Skeletal muscle tissue (tissue), 3 donors: ENCODE measurements at regions not wholly inside any gene's neighbourhood (a gene's known extent, or its start where the extent isn't known, plus 50 kb on each side); places are given as distances from the start of the nearest gene placed in this dataset.

Source experiments
- H3K27ac ChIP-seq: one replicate; pipeline ENCODE4 v1.7.0; 2013; ENCODE audit warnings: mild to moderate bottlenecking, low read depth, low read length, inconsistent platforms
- H3K27me3 ChIP-seq, 3 donors: one replicate each; pipeline ENCODE4 v1.7.0; 2013; ENCODE audit warnings: low read length in 3 of 3; ENCODE audit not compliant: control insufficient read depth in 3 of 3, insufficient read depth in 3 of 3
- H3K36me3 ChIP-seq, 3 donors: one replicate each; pipeline ENCODE4 v1.7.0; 2013; ENCODE audit warnings: low read length in 3 of 3; ENCODE audit not compliant: control insufficient read depth in 3 of 3, insufficient read depth in 3 of 3
- H3K4me1 ChIP-seq, 3 donors: one replicate each; pipeline ENCODE4 v1.7.0; 2013; ENCODE audit warnings: low read length in 3 of 3, mild to moderate bottlenecking in 3 of 3; ENCODE audit not compliant: control insufficient read depth in 3 of 3, insufficient read depth in 3 of 3
- H3K4me3 ChIP-seq, 3 donors: one replicate each; pipeline ENCODE4 v1.7.0; 2013; ENCODE audit warnings: low read length in 3 of 3
- H3K9ac ChIP-seq, 3 donors: one replicate each; pipeline ENCODE4 v1.7.0; 2013; ENCODE audit warnings: low read length in 3 of 3, mild to moderate bottlenecking in 3 of 3, moderate library complexity in 2 of 3, low read depth in 1 of 3
- H3K9me3 ChIP-seq, 3 donors: one replicate each; pipeline ENCODE4 v1.7.0; 2013; ENCODE audit warnings: low read length in 3 of 3; ENCODE audit not compliant: control insufficient read depth in 3 of 3
- donor health status: Osteomylitis.

DNA sequence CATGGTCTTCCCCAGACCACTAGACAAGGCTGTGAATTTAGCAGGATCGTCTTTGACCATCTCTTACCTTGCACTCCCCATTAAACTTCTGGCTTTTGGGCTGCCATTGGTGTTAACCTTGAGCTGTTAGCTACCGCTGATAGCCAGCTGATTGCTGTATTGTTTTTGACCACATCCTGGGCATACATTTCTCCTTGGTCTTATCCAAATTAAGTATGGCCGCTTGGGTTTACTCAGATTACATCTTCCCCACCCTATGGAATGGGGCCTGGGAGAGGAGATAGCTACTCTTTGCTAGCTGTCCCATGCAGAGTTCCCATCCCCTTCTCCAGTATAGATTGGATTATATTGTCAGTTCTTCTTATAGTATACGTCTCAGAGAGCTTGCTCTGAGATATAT, 270.4 kb upstream of the ELAC2 start:
- Histone ChIP-seq H3K4me3 (no peak overlapping the region), H3K9ac (no peak overlapping the region), H3K9me3 (no peaks in the 10 kb centered on the region), H3K4me1 (no peaks in the 10 kb centered on the region), H3K36me3 (no peaks in the 10 kb centered on the region), H3K27ac (no peak overlapping the region), H3K27me3 (no peaks in the 10 kb centered on the region)

GRCh38 chr17:13287226-13287625, 269.4 kb upstream of the ELAC2 start:
- Histone ChIP-seq H3K27ac (no peak overlapping the region), H3K9ac (no peak overlapping the region), H3K9me3 (no peaks in the 10 kb centered on the region), H3K36me3 (no peaks in the 10 kb centered on the region), H3K4me3 (no peak overlapping the region), H3K27me3 (no peaks in the 10 kb centered on the region), H3K4me1 (no peaks in the 10 kb centered on the region)

DNA sequence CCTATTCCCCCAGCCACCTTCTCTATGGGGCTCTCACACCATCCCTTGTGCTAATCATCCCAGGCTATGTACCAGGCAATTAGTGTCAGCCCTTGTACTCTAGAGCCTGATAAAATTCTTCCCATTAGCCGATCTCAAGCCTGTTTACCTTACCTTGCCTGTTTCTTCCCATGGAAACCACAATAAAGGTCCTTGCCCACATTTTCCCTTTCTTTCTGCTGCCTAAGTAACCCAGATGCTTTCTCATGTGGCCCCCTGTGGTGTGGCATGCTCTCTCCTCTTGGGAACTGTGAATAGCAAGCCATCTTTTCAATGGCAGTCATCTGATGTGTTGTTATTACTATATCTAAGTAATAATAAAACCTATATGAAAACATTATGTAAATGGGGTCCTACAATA, 265.8 kb upstream of the ELAC2 start:
- Histone ChIP-seq H3K4me1 (no peaks in the 10 kb centered on the region), H3K27me3 (no peaks in the 10 kb centered on the region), H3K9me3 (no peaks in the 10 kb centered on the region), H3K4me3 (no peak overlapping the region), H3K36me3 (no peaks in the 10 kb centered on the region), H3K9ac (no peak overlapping the region), H3K27ac (no peak overlapping the region)

DNA sequence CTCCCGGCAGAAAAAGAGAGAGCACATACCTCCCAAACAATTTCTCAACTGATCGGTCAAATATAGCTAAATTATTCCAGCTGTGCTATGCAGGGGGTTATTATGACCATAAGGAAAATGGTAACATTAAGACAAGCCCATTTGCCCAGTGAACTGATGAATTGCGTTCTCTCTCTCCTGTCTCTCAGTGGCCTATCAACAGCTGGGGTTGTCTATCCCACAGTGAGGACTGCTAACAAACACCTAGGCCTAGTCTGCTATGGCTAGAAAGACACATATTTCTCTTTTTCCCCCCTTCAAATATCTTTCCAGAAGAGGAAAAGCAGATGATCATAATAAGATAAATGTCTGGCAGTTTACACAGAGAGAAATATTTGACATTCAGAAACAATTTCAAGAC, 263.8 kb upstream of the ELAC2 start:
- Histone ChIP-seq H3K4me3 (no peak overlapping the region), H3K27me3 (no peaks in the 10 kb centered on the region), H3K4me1 (no peaks in the 10 kb centered on the region), H3K9me3 (no peaks in the 10 kb centered on the region), H3K9ac (no peak overlapping the region), H3K36me3 (no peaks in the 10 kb centered on the region), H3K27ac (no peak overlapping the region)

DNA sequence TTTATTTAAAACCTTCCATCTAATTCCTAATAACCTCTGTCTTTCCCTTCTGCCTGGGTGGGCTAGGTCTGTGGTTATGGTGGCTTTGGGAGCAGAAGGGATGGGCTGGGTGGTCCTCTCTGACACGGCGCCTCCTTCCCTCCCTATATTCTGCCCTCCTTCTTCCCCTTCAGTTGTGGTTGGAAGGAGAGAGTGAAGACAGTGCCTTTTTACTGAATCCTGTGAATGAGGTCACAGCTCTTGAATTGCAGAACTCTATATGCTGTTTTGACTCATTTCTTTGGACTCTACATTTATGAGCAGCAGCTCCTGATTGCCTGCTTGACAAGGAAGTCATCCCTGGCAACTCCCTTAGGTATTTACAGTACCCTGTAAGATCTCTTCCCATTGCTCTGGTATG, 256.0 kb upstream of the ELAC2 start:
- Histone ChIP-seq H3K27ac (no peak overlapping the region), H3K4me1 (no peaks in the 10 kb centered on the region), H3K4me3 (no peak overlapping the region), H3K27me3 (peaks cover 0 to 6% (median 0%) of the 10 kb centered on the region in 3 donors), H3K9ac (no peak overlapping the region), H3K9me3 (no peaks in the 10 kb centered on the region), H3K36me3 (no peaks in the 10 kb centered on the region)

DNA sequence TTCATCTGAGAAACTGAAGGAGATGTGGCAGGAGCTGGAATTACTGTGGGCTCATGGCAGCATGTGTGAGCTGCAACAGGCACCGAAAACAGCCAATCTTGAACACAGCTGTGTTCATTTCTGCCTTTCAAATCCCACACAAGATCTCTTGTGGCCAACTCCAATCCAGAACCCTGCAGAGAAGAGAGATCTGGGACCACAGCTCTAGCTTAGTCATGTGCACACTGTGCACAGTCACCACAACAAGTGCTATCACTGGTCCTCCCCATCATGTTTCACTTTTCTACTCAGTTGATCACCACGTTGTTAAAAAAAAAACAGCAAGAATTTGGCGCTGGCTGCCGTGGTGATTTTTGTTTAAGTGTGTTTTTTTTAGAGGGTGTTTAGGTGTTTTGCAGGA, 254.5 kb upstream of the ELAC2 start:
- H3K36me3 ChIP-seq, result no peaks in the 10 kb centered on the region
- no peak overlapping the region for H3K27ac ChIP-seq
- H3K9me3 ChIP-seq, result no peaks in the 10 kb centered on the region
- peaks cover 0 to 6% (median 0%) of the 10 kb centered on the region in 3 donors for H3K27me3 ChIP-seq
- no peaks in the 10 kb centered on the region for H3K4me1 ChIP-seq
- H3K9ac ChIP-seq, result no peak overlapping the region
- H3K4me3 ChIP-seq, result no peak overlapping the region

- peaks cover 0 to 6% (median 0%) of the 10 kb centered on the region in 3 donors for H3K27me3 ChIP-seq
- no peaks in the 10 kb centered on the region for H3K36me3 ChIP-seq
- H3K4me1 ChIP-seq, result no peaks in the 10 kb centered on the region
- no peak overlapping the region for H3K9ac ChIP-seq
- no peaks in the 10 kb centered on the region for H3K9me3 ChIP-seq
- H3K27ac ChIP-seq, result no peak overlapping the region
- no peak overlapping the region for H3K4me3 ChIP-seq
Observed at GRCh38 chr17:13268791-13269595, 251.2 kb upstream of the ELAC2 start.

GRCh38 chr17:13266606-13267005, 248.8 kb upstream of the ELAC2 start:
- Histone ChIP-seq H3K9ac (no peak overlapping the region), H3K4me1 (no peaks in the 10 kb centered on the region), H3K36me3 (no peaks in the 10 kb centered on the region), H3K27me3 (peaks cover 0 to 4% (median 0%) of the 10 kb centered on the region in 3 donors), H3K4me3 (no peak overlapping the region), H3K9me3 (no peaks in the 10 kb centered on the region), H3K27ac (no peak overlapping the region)

- no peak overlapping the region for H3K4me3 ChIP-seq
- H3K9me3 ChIP-seq, result no peaks in the 10 kb centered on the region
- no peak overlapping the region for H3K9ac ChIP-seq
- no peaks in the 10 kb centered on the region for H3K4me1 ChIP-seq
- H3K27ac ChIP-seq, result no peak overlapping the region
- H3K36me3 ChIP-seq, result no peaks in the 10 kb centered on the region
- H3K27me3 ChIP-seq, result peaks cover 0 to 4% (median 0%) of the 10 kb centered on the region in 3 donors
Observed at GRCh38 chr17:13265311-13265710, 247.5 kb upstream of the ELAC2 start.

DNA sequence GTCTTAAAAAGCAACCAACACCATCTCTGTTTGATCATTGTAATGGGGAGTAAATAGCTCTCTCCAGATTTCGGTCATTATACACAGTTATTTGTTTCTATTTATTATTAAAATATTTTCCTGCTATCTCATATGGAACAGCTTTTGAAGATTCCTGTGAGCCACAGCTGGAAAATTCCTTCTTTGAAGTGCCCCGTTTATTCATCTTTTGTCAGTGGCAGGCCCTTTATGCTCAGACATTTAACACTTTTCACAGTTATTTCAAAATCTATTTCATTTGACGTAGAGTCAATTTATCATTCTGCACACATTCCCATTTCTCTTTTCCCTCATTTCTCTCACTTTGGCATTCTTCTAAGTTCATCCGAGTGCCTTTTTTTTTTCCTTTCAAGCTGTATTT, 245.9 kb upstream of the ELAC2 start:
- no peaks in the 10 kb centered on the region for H3K36me3 ChIP-seq
- H3K4me3 ChIP-seq, result no peak overlapping the region
- no peak overlapping the region for H3K9ac ChIP-seq
- no peaks in the 10 kb centered on the region for H3K27me3 ChIP-seq
- H3K4me1 ChIP-seq, result no peaks in the 10 kb centered on the region
- H3K27ac ChIP-seq, result no peak overlapping the region
- no peaks in the 10 kb centered on the region for H3K9me3 ChIP-seq
